GM21390 (cell line): ENCODE measurements at regions not wholly inside any gene's neighbourhood (a gene's known extent, or its start where the extent isn't known, plus 50 kb on each side); places are given as distances from the start of the nearest gene placed in this dataset.

ENCODE experiments used
- ATAC-seq: cut with Tn5 transposase; IDR thresholded peaks from one replicate; pipeline ENCODE4 v1.9.1; 2021; ENCODE audit not compliant: unreplicated experiment

DNA sequence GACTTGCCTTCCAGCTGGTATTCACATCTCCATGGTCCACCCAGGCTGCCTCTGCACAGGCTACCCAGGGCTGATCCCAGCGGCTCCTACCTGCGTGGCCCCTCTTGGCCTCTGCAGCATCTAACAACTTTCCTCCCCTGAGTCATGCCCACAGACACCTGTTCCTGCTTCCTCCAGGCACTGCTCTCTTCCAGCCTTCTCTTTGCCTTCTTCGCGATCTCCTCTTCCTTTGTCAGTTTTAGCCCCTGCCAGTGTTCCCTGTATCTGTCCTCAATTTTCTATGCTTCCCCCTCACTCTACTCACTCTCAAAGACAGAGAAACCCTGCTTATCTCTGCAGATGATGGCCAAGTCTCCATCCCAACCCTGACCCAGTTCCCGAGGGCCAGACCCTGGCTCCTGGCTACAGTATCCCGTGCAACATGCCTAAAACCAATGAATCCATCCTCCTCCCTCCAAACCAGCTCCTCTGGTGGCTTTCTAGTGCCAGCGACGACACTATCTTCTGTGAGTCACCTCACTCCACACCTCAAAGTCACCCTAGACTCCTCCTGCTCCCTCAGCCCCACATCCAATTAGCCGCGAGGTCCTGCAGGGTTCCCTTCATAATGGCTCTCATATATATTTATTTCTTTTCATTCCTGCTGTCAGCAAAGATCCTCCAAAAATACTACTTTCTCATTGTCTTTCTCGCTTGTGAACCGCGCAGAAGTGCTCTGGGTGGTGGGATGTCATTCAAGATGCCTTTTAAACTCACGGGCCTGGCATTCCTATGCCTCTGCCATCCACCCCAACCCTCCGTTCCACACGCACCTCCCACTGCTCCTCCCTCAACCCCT is 259.2 kb downstream of the TOMM20 start:
- ATAC-seq, result no peak

GRCh38 chr1:234868296-234869147 is 258.5 kb upstream of the IRF2BP2 start:
- no peak for ATAC-seq

- no peak for ATAC-seq
Observed at GRCh38 chr1:234866007-234866866, 256.3 kb upstream of the IRF2BP2 start.

DNA sequence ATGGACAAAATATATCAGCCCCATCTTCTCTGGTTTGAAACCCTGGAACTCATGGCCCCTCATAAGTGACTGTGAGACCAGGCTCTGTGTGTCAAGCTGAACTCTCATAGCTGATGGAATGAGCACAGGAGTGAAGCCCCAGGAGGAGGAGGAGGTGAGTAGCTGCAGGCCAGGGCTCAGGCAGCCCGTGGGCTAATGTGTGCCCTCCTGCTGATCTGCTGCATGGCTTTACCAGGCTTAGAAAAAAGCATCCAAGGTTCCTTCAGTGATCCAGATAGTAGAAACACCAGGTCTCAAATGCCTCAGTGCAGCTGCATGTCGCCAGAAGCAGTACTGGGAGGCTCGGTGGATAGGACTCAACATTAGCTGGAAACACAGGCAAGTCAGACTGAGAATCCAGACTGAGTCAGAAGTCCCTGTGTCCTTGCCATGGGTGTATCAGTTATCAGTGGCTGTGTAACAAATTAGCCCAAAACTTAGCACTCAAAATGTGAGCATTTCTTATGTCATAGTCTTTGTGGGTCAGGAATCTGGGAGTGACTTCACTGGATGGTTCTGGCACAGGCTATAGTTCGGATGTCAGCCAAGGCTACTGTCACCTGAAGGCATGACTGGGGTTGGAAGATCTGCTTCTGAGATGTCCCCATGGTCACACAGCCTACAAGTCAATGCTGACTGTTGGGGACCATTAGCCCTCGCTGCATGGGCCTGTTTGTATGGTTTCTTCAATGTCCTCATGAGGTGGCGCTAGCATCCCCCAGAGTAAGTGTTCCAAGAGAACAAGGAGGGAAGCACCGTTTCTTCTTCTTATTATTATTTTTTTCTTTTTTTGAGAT is 255.4 kb upstream of the IRF2BP2 start:
- no peak for ATAC-seq

- ATAC-seq, result no peak
Observed at GRCh38 chr1:234864116-234864515, 254.1 kb upstream of the IRF2BP2 start.

DNA sequence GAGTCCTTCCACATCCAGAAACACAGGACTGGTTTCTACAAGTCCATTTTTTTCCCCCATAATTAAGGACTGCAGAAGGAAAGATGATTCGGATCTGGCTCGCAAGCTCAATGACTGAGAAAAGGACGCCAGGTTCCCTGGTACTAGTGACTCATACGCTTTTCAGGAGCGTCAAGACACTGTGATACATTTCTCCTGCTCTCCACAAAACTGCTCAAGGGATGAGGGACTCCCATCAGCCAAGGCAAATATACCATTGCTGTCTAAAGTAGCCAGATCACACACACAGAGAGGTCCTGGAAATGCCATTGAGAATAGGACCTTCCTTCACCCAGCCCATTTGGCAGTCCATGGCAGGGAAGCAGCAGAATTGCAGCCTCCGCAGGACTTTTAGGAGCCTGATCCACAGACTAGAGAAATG is 253.6 kb upstream of the IRF2BP2 start:
- ATAC-seq, result no peak

DNA sequence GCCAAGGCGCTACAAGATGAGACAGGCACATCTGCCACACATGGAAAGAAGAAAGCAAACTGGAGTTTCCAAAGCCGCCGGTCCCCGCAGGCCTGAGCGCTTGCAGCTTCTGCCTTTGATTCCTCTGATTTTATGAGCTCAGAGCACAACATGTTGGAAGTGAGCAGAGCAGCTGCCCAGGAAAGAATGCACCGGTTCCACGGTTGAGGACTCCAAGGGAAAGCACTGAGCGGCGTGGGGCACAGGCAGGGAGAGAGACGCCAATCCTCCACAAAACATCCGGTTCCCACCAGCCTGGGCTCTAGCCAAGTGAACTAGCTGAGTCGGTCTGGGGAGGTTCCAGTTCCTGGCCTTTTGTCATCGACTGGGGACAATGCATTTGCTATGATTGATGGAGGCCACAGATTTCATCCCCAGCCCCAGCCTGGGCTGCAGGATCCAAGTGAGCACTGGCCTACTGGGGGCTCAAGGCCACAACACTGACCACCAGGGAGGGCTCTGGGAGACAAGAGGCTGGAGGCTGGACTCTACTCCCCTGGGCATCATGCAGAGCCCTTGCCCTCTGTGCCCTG is 253.1 kb upstream of the IRF2BP2 start:
- no peak for ATAC-seq

DNA sequence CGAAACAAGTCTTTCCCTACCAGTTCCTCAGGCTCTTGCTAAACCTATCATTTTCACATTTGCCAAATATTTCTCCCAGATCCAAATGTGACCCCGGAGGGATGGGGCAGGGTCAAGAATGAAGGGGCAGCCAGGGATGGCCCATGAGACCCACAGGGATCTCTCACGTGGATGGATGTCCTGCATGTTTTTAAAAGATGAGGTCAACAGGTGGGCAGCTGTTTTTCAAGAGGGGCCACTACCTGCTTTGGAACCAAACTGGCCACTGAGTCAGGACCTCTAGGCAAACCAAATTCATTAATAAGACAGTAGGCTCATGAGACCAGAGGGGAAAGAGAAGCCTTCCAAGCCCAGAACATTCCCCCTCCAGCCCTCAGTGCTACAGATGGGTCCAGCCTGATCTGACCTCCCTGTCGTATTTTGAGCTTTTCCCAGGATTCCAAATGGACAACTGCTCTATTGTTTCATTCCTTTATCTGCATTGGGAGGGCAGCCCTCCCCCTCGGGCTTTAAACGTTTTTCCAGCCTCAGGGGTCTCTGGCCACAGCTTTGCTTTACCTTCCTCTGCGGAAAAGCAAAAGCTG is 252.5 kb upstream of the IRF2BP2 start:
- no peak for ATAC-seq

GRCh38 chr1:234861761-234862160 is 251.8 kb upstream of the IRF2BP2 start:
- ATAC-seq, result no peak

DNA sequence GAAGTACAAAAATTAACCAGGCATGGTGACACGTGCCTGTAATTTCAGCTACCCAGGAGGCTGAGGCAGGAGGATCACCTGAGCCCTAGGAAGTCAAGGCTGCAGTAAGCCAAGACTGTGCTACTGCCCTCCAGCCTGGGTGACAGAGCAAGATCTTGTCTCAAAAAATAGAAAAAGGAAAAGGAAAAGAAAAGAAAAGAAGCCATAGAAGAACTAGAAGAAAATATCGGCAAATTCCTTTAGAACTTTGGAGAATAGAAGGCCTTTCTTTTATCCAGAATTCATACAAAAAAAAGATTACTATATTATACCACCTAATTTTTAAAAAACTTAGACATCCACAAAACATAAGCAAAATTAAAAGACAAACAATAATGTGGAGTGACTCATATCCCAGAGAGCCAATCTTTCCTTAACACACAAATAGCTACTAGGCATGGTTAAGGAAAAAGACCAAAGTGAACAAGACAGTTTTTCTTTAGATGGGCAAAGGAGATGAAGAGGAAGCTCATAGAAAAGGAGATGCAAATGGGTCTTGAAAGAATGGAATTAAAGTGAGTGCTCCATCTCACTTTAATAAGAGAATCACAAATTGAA is 251.1 kb upstream of the IRF2BP2 start:
- no peak for ATAC-seq

- no peak for ATAC-seq
Observed at GRCh38 chr1:234858722-234859121, 248.7 kb upstream of the IRF2BP2 start.

DNA sequence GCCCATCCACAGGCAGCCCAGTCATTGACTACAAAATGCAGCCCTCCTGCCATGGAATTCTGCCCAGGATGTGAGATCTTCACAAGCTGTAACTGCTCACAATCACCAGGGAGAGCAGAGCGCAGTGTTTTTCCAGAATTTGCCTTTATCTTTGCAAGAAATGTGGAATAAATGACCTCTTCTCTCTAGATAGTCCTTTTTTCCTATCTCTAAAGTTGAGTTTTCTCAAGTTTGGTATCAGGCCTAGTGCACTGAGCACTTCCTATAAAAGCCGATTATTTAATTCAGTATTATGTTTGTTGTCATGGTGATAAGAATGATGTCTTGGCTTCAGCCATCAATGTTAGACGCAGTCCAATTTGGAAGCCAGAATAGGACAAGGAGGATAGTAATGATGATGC is 246.9 kb upstream of the IRF2BP2 start:
- no peak for ATAC-seq

DNA sequence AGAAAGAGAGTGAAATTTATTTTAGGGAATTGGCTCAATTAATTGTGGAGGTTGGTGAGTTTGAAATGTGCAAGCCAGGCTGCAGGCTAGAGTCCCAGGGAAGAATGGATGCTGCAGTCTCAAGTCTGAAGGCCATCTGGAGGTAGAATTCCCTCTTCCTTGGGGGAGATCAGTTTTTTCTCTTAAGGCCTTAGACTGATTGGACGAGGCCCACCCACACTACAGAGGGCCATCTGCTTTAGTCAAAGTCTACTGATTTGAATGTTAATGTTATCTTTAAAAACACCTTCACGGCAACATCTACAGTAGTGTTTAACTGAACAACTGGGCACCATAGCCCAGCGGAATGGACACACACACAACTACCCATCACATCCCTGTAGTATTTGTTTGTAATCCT is 245.9 kb upstream of the IRF2BP2 start:
- ATAC-seq, result no peak

DNA sequence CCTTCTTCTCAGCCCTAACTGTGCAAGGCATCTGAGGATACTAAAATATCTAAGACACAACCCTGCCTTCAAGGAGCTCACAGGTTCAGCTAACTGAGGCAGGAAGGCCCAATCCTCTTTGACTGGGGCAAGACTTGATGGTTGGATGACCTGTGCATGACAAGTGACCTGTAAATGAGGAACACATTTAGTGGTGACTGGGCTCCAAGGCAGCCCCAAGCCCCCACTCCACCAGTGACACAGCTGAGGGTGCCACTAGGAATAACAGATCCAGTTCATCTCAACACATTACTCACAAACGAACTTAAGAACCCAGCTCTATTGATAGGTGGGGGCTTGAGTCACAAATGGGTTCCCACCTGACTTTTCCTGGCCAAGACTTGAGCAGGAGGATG is 244.7 kb upstream of the IRF2BP2 start:
- no peak for ATAC-seq

DNA sequence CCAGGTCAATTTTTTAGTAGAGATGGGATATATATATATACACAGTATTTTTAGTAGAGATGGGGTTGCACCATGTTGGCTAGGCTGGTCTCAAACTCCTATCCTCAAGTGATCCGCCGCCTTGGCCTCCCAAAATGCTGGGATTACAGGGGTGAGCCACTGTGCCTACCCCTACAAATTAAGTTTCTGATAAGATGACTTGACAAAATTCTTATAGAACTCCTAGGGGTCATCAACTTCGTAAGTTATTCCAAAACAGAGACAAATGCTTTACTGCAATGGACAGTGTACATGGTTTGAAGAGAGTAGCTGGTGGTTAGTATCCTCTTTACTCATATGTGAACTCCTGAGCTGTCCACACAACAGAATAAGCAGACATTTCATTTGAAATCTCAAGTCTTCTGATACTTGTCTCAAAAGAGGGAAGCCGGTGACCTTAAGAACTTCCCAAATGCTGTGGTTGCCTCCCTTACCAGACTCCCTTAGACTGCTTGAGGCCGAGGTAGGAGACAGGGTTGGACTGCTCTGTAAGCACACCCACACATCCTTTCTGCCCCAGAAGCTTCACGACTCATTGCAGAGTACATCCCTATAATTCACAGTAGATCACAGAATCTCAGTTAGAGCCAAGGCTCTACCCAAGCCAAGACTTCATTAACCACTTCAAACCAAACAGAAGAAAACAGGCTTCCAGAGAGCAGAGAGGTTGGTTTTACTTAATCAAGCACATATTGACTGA is 244.1 kb upstream of the IRF2BP2 start:
- no peak for ATAC-seq

DNA sequence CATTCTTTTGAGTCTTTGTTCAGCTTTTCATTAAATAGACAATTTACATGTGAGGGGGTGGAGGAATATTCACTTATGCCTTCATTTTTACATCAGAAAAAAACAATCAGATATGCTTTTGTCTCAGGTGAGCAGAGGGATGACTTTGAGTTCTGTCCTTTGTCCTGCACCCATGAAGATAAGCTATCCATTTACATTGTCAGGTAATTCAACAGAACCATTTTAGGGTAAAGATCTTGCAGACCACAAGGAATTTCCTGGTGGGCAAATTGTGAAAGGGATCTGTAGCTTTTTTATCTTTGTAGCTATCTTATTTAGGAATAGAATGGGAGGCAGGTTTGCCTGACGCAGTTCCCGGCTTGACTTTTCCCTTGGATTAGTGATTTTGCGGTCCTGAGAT is 242.7 kb upstream of the IRF2BP2 start:
- no peak for ATAC-seq

DNA sequence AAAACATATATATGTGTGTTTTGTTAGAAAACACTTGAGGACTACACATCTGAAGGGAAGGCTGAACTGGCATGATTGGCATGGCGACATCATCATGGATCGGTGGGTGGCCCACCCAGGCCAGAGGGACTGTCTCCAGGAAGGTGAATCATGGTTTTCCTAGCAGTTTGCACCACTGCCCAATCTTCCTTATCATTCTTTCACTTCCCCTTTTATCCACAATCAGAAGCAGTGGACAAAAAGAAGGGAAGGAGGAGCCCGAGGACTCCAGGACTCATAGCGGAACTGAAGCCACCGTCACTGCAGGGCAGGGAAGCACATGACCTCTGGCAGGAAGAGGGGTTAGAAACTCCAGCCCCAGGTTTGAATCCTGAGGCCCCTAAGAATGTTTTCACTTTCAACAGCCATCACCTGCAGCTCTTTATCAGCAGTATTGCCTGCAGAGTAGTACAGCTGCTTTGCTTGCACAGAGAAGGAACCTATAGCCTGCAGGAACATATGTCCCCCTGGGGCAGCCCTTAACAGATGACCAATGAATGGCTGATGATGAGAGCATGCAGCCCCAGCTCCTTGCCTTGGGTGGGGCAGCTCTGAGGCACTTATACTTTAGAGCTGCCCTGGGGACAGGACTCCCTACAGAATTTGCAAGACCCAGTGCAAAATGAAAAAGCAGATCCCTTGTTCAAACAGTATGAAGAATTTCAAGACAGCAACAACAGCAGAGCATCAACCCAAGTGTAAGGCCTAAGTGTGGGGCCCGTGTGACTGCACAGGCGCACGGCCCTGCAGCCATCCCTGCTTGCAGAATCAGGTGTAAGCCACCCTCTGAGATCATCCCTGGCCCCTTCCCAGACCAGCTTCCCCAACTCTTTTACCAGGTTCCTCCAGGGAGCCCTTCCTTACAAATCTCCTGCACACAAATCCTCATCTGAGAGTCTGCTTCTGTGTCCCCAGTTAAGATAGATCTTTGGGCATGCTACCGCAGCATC is 241.8 kb upstream of the IRF2BP2 start:
- ATAC-seq, result peak; percentile 78
